Hematopoietic multipotent progenitor cell (in vitro differentiated cells): ENCODE measurements at regions not wholly inside any gene's neighbourhood (a gene's known extent, or its start where the extent isn't known, plus 50 kb on each side); places are given as distances from the start of the nearest gene placed in this dataset.

Experiments used
- DNase-seq, 3 donors: peaks; one replicate each; pipeline ENCODE4 v3.0.0-alpha.2; 2011 to 2015; ENCODE audit warnings: low read depth in 2 of 3, low spot score in 2 of 3

DNA sequence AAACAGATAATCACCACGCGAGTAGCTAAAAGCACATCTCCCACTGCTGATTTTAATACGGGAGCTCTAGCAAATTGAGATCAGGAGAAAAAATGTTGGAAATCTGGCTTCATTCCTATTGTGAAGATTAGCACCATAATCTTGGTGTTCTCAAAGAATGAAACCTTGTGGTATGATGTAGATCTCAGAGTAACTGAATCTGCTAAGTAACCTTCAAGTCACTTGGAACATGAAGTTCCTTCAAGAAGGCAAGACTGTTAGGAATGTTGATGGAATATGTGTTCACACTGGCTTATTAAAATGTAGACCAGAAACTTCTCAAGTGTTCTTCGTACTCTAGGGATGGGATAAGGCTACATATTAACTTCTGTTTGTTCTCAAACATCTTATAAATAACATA is 117.4 kb upstream of the CHRM3 start:
- no peak for DNase-seq

DNA sequence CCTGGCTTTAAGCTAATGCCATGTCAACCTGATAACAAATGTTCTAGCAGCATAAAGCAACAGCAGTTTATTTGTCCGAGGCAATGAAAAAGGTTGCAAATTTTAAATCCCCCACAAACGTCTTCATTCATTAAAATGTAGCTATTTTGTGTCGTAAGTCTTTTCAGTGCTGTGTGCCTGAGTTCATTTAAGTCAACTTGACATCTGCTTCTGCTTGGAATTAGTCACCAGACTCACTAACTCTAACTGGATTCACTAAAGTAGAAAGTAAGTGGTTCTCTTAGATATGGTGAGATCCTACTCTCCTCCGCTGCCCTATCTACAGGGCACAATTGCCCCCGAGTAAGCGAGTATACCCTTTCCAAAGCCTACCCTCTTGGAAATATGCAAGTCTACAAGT is 118.4 kb upstream of the CHRM3 start:
- no peak for DNase-seq

DNA sequence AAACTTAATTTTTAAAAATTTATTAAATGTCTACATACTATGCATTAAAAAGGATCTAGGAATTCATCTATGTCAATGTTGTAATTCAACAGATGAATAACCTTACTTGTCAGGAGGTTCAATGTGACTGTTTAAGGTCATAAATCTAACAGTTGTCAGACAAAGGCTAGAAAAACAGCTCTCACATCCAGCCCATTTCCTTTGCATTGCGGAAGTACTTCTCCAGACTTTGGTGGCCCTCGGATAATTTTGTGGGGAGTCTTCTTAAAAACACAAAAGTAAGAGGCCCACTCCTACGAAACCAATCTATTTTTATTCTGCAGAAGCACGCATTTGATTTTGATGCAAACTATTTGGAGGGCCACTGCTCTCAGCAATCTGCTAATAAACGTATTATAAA is 122.6 kb upstream of the CHRM3 start:
- DNase-seq: peak in 2 of 3 donors; percentile 22 to 79

DNA sequence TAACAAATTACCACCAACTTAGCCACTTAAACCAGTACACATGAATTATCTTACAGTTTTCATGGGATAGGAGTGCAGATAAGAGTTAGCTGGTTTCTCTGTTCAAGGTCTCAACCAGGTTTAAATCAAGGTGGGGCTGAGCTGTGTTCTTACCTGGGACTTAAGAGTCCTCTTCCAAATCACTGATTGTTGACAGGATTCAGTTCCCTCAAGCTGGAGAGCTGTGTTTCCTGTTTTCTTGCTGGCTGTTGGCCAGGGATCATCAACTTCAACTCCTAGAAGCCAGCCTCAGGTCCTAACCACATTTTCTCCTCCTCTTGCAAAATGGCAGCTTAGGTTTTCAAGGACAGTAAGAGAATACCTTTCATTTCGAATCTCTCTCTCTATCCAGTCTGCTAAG is 123.8 kb upstream of the CHRM3 start:
- peak in 1 of 3 donors; percentile 9 for DNase-seq

DNA sequence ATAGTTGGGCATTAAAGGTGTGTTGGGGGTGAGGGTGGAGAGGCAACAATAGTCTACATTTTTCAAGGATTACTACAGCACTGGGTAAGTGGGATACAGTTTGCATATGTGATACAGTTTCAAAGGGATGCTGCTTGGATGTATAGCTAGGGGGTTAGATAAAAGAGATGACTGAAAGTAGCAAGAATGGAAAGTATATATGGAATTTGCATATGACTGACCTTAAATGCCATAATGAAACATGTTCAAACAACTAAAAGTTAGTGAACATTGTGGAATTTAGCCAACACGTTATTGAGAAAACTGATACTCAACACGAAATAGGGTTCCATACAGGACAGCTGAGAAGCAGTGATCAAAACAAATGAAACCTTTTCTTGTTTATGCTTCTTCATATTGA is 124.8 kb upstream of the CHRM3 start:
- DNase-seq: no peak

DNA sequence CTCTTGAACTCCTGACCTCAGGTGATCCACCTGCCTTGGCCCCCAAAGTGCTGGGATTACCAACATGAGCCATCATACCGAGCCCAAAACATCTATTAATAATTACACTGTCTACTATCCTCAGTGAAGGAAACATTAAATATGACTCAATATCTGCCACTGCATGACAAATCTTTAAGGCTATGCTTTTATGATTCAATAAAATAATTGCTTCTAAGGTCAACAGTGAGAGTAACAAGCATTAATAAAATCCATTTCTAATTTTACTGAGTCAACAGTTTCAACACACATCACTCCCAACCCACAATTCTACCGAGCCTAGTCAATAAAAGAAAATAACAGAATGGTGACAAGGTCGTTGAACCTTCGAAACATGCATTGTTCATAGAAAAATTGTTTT is 125.5 kb upstream of the CHRM3 start:
- DNase-seq: no peak

DNA sequence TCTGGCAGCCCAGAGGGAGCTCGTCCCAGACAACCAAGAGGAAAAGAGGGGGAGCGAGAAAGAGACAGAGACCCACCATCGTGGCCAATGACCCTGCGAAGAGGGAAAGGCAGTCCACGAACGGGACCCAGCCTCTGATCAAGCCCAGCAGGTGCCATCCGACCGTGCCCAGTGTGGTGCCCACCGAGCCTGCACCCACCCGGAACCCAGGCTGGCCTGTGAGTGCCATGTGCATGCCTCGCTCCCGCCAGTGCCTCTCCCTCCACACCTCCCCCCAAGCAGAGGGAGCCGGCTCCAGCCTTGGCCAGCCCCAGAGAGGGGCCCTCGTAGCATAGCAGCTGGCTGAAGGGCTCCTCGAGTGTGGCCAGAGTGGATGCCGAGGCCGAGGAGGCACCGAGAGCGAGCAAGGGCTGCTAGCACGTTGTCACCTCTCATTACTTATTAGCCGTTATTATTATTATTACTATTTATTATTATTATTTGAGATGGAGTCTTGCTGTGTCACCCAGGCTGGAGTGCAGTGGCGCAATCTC is 130.7 kb upstream of the CHRM3 start:
- DNase-seq: no peak

DNA sequence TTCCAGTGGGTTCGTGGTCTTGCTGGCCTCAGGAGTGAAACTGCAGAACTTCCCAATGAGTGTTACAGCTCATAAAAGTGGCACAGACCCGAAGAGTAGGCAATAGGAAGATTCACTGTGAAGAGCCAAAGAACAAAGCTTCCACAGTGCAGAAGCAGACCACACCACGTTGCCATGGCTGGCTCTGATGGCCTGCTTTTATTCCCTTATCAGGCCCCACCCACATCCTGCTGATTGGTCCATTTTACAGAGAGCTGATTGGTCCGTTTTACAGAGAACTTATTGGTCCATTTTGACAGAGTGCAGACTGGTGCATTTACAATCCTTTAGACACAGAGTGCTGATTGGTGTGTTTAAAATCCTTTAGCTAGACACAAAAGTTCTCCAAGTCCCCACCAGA is 131.4 kb upstream of the CHRM3 start:
- no peak for DNase-seq

DNA sequence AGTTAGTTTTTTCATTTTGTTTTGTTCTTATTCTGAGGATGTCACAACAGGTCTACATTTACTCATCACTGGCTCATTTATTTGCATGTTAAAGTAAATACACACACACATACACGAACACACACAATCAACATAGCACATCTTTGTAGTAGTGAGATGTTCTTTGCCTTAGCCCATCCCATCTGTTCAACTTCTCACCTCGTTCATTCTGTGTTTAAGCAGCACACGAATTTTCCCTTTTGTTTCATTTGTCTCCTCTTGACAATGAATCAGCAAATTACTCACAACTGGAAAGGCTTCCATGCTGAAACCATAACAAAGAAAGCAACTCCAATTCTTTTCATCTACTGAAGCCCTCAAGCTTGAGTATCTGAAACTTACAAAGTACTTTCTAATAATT is 133.3 kb upstream of the CHRM3 start:
- no peak for DNase-seq

DNA sequence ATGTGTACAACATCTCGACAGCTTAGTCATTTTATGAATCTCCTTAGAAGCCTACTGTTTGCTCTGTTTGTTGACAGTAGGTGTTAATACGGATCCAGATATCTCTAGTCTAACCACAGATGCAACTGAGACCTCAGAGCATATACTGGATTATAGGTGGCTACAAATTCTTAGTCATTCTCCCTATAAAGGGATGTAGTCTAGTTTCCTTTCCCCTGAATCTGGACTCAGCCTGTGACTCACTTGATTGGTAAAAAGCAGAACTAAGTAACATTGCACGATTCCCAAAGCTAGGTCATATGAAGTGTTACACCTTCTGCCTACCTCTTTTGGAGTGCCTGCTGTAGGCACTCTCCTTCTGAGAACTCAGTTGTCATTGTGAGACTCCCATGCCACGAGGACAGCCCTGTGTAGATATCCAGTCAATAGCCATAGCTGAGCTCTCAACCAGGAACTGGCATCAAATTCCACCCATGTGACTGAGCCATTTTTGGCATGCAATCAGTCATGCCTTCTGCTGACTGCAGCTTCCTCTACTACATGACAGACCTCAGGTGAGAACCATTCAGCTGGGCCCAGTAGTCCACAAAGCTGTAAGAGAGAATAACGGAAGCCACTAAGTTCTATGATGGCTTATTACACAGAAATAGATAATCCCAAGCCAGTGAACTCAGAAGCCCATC is 135.9 kb upstream of the CHRM3 start:
- peak in 2 of 3 donors; percentile 29 to 60 for DNase-seq

DNA sequence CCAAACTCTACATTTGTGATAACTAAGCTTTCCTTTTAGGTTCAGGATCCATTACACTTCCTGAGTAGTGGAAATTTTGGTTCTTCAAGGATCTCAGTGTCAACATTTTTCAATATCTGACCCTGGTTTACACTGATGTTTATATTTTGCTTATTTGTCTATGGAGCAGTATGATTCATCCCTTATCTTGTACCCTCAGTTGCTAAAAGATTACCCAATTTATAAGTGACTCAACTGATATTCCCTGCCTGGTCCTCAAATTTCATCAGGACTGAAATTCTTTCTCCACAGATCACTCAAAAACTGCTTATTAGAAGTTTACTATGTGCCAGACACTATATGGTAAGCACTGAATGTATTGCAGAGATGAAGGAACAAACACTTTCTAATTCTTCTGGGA is 139.1 kb upstream of the CHRM3 start:
- no peak for DNase-seq

DNA sequence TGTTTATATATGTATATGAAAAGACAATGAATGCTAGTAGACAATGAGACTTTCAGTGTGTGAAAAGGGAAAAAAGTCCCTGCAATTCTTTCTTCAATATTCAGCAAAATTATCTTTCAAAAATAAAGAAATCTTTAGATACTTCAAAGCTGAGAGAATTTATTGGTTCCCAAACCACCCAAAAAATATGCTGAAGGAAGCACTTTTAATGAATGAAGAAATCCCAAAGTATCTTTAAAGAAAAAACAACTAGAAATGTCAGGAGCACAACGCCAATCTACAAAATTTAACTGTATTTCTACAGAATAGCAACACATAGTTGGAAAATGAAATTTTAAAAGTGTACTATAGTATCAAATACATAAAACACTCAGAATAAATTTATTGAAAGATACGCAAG is 142.3 kb upstream of the CHRM3 start:
- DNase-seq: no peak

DNA sequence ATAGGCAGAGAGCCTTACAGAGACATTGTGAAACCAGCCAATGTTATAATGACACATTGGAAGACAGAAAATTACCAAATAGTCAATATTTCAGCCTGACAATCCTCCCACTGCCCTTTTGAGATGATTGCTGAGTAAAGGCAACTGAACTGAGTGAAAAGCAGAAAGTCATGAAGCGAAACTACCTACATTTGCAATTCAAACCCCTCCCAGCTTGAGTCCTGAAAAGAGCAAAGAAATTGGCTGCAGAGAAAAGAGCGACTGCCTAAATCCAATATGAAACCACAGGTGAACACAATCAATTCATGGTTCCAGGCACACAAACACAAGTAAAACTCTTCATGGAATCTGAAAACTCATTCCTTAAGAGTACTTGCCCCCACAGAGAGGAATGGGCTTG is 143.4 kb upstream of the CHRM3 start:
- no peak for DNase-seq

DNA sequence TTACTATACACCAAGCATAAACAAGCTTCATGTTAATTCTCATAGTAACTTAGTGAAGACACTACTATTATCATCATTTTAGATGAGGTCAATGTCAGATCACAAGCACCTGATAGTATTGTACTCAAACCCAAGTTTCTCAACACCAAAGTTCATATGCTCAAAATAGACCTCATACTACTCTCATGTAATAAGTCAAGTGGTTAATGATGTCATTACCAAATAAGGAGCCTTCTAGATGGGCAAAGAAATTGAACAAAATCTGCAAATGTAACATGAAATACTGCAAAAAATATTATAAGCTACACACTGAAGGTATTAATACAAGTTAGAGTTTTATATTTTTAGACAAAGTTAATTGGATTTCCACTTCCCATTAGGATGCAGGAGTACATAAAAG is 144.0 kb upstream of the CHRM3 start:
- no peak for DNase-seq

DNA sequence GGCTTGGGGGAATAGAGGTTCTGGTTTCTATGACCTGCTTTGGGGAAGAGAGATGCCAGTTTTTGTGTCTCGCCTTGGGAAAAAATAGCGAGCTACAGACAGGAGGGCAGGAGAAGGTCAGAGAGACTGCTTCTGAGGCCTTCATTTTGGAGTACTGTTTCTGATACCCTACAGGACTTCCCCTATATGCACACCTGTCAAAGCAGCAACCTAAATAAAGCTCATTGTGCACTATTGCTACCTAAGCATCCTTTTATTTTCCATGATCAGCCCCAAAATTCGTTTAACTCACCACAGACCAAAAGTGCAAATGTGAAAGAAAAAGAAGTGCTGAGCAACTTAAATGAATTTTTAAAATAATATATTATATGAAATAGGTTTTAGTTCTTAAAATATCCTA is 145.6 kb upstream of the CHRM3 start:
- DNase-seq: no peak

DNA sequence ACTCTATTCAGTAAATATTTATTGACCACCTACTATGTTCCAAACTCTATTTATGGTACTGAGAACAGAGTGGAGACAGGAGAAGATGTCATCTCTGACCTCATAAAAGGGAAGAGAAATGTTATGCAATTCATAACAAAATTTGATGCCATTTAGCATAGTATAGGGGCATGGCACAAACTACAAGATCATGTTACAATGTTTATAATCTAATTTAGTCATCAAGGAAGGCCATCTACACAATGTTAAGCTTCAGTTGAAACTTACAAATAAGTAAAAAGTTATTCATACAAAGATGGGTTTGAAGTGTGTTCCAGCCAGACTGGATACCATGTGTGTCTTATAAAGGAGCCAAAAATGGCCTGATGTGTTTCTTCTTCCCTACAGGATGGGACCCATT is 146.8 kb upstream of the CHRM3 start:
- DNase-seq: no peak

DNA sequence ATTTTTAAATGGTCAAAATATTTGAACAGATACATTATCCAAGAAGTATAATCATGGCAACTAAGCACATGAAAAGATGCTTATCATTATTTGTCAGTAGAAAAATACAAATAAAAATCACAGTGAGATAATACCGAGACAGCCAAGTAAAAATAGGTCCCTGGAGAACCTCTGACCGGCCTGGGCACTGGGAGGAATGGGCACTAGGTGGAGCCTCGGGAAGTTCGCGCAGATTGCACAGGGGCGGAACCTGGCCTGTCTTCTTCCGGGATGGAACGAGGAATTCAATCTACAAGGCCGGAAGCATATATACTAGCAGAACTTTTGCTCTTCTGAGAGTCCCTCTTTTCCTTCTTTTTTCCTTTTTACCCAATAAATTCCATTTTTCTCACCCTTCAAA is 148.5 kb upstream of the CHRM3 start:
- no peak for DNase-seq

DNA sequence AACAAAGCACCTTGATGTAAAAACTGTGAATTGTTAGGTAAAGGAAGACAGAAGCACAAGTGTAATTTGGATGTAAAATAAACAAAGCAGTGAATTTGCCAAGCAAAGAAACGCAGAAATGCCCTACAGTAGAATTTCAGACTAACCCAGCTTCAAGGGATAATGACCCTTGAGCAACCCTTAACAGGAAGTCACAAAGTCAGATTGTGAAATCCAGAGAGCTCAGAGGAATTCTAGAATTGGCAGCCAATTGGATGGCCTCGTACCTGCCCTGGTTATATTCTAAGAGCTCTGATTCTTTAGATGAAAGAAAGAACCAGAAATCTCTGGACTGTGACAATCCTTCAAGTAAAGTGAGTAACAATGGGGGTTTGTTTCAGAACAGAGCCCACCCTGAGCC is 152.7 kb upstream of the CHRM3 start:
- no peak for DNase-seq

DNA sequence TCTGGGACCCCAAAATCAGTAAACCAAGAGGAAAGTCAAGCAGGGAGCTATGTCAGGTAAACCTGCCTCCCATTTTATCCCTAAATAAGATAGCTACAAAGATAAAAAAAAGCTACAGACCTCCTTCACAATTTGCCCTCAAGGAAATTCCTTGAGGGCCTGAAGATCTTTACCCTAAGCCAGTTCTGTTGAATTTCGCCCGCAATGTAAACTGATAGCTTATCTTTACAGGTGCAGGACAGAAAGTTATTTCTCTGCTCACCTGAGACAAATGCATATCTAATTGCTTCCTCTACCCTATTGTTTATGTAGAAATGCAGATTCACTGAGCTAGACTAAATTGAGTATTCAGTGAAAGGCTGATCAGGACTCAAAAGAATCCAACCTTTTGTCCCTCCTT is 153.4 kb upstream of the CHRM3 start:
- DNase-seq: no peak

DNA sequence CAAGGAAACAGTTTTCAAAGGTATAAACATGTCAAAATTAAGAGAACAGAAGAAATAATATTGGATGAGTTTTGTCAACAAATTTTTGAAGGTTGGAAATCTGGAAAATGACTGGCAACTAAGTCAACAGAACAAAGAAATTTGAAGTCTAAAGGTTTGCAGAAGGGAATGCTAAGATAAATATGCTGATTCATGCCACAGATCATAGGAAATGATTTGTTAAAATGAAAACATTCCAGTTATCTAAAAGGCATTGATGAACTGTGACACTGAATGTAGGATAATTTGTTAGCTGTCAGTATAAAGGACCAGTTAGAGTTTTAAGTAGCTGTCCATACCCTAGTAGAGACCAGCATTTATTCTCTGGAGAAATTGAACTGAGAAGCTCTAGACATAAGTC is 157.9 kb upstream of the CHRM3 start:
- DNase-seq: no peak

DNA sequence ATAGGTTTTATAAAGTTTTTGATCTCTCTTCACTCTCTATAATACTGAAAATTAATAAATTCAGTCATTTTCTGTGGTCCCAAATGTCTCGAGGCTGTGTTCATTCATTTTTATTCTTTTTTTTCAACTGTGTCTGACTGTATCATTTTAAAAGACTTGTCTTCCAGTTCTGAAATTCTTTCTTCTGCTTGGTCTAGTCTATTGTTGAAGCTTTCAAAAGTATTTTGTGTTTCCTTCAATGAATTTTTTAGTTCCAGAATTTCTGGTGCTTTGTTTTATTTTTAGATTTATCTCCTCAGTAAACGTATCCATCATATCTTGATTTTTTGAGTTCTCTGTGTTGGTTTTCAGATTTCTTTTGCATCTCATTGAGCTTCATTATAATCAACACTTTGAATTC is 161.0 kb upstream of the CHRM3 start:
- DNase-seq: peak in 1 of 3 donors; percentile 3

DNA sequence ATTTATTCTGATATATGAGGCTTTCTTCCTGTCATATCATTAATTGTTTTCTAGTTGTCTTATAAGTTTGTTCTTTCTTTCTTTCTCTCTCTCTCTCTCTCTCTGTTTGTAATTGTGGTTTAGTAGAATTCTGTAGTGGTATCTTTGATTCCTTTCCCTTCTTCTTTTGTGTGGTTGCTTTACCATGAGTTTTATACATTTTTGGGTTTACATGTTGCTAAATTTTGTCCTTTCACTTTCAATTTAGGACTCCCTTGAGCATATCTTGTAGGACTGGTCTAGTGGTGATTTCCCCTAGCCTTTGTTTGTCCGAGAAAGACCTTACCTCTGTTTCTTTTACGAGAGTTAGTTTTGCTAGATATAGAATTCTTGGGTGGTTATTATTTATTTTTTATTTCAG is 162.3 kb upstream of the CHRM3 start:
- no peak for DNase-seq

DNA sequence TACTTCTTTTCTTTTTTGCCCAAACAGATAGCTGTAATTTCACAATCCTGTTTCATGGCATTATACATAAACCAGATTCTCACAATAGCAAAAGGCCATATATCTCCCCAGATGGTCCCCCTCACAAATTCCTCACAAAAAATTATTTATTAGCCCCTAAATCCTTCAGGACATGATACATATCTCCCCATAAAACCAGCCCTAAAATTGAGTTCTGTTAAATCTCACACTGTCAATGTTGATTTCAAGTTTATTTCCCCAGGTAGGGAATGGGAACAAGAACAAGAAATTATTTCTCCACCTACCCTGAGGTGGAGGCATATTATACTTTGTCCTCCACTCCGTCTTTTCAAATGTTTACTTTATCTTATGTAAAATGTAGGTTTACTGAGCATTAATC is 163.4 kb upstream of the CHRM3 start:
- no peak for DNase-seq
